Adrenal gland (tissue), 9 donors: ENCODE measurements at regions not wholly inside any gene's neighbourhood (a gene's known extent, or its start where the extent isn't known, plus 50 kb on each side); places are given as distances from the start of the nearest gene placed in this dataset.

ENCODE experiments used
- DNase-seq, 7 donors: peaks; one replicate each; pipeline ENCODE4 v3.0.0-alpha.2; 2019 to 2020
- H3K27ac ChIP-seq, 5 donors: fragments of 200-600 bp; sonication (generic) in 4 of 5; 1 replicate in 3 of 5; 2 replicates in 2 of 5; pipeline versions ENCODE4 v1.5.1 to v1.8.0; 2016 to 2020; ENCODE audit warnings: mild to moderate bottlenecking in 1 of 5
- H3K27me3 ChIP-seq: fragments of 200-600 bp; 2 replicates; pipeline ENCODE4 v1.8.0; 2021
- H3K36me3 ChIP-seq, 2 donors: fragments of 200-600 bp; replicated peaks in 1 of 2; 1 replicate in 1 of 2; 2 replicates in 1 of 2; pipeline versions ENCODE4 v1.5.1 to v1.8.0; 2018 to 2022
- H3K4me1 ChIP-seq, 2 donors: fragments of 200-600 bp; replicated peaks in 1 of 2; 1 replicate in 1 of 2; 2 replicates in 1 of 2; pipeline versions ENCODE4 v1.5.1 to v1.8.0; 2018 to 2021
- H3K4me3 ChIP-seq, 4 donors: fragments of 200-600 bp; sonication (generic) in 3 of 4; one replicate each; pipeline ENCODE4 v1.5.1; 2016 to 2018
- H3K9me3 ChIP-seq, 3 donors: fragments of 200-600 bp; sonication (generic) in 1 of 3; replicated peaks in 1 of 3; 1 replicate in 2 of 3; 2 replicates in 1 of 3; pipeline versions ENCODE4 v1.5.1 to v1.8.0; 2016 to 2021
- POLR2A ChIP-seq, 2 donors: fragments of 450-650 bp; IDR thresholded peaks; one replicate each; pipeline ENCODE4 v1.6.1; 2017; ENCODE audit warnings: antibody characterized with exemption in 2 of 2, mild to moderate bottlenecking in 2 of 2, moderate library complexity in 1 of 2
- WGBS, 4 donors: extraction: QIAGEN DNeasy Blood & Tissue Kit in 2 of 4; methylation state at CpG; one replicate each; pipeline versions ENCODE4 v1.1.5 to v1.1.7; 2013 to 2017; 5-methylcytosine and 5-hydroxymethylcytosine counted together
- intact Hi-C, 2 donors: fragments of 100-400 bp; cut with DNase I; formaldehyde crosslinking; loops; one replicate each; pipeline versions ENCODE4 v1.14.1 to v1.15.0; 2022 to 2023
- TF ChIP-seq, protein P1 (sequence below), 6 experiments: fragments of 450-650 bp in 4 of 6; fragments of 200-600 bp in 2 of 6; sonication (generic) in 1 of 6; IDR thresholded peaks; 1 replicate in 5 of 6; 2 replicates in 1 of 6; pipeline versions ENCODE4 v1.5.1 to v1.8.0; 2016 to 2021; ENCODE audit warnings: antibody characterized with exemption in 6 of 6, mild to moderate bottlenecking in 2 of 6, moderate library complexity in 1 of 6
- donor health status: healthy with polysubstance abuse.
- donor health status: Bipolar disorder and iron deficiency.
- donor health status: DM: yes; HTN: yes; CAD: no.
- donor health status: DM: no; HTN: no; CAD: no.
- donor health status: DM: no; HTN: no; CAD: no.

- Histone ChIP-seq H3K4me1 (no peaks in the 10 kb centered on the region), H3K9me3 (no peaks in the 10 kb centered on the region), H3K4me3 (no peak overlapping the region), H3K27me3 (no peaks in the 10 kb centered on the region), H3K36me3 (no peaks in the 10 kb centered on the region), H3K27ac (no peak overlapping the region)
- DNase-seq, result no peak
- no peak for TF ChIP-seq POLR2A (IDR thresholded peaks at IDR 0.05)
- TF ChIP-seq, protein P1, sequence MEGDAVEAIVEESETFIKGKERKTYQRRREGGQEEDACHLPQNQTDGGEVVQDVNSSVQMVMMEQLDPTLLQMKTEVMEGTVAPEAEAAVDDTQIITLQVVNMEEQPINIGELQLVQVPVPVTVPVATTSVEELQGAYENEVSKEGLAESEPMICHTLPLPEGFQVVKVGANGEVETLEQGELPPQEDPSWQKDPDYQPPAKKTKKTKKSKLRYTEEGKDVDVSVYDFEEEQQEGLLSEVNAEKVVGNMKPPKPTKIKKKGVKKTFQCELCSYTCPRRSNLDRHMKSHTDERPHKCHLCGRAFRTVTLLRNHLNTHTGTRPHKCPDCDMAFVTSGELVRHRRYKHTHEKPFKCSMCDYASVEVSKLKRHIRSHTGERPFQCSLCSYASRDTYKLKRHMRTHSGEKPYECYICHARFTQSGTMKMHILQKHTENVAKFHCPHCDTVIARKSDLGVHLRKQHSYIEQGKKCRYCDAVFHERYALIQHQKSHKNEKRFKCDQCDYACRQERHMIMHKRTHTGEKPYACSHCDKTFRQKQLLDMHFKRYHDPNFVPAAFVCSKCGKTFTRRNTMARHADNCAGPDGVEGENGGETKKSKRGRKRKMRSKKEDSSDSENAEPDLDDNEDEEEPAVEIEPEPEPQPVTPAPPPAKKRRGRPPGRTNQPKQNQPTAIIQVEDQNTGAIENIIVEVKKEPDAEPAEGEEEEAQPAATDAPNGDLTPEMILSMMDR (IDR thresholded peaks at IDR 0.05), result no peak
- intact Hi-C loops, result loop anchor here in 1 of 2 donors (2.0 kb wide), 1 partner anchor 14 kb away; no protein-coding TSS in a partner anchor
- WGBS, 4 donors, result 78 to 84% (median 81%) methylated on average over 17 of the region's 17 CpGs
Measured at GRCh38 chr9:129524582-129525270, 96.2 kb downstream of the C9orf50 start.

DNA sequence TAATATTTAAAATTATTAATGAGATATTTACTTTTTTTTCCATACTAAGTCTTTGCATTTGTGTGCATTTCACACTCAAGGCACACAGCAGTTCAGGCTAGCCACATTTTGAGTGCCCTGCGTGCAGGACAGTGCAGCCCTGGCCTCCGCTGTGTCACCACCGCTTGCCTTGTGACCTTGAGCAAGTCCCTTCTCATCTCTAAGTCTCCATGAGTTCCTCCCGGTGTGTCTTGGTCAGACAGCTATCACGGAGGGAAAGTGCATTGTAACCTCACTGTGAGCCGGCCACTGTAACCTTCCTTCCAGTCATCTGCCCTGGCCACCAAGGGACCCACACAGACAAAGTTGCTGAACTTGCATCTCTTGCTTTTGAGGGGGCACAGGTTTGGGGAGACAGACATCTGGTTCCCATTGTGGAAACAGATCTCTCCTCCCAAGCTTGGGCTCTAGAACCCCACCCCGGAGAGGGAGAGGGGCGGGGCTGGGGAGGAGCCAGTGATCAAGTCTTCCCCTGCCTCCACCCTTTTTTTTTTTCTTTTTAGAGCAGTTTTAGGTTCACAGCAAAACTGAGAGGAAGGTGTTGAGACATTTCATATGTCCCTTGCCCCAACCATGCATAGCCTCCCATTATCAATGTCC, 96.8 kb downstream of the C9orf50 start:
- intact Hi-C loops, result loop anchor here in 1 of 2 donors (2.0 kb wide), 1 partner anchor 15 kb away; no protein-coding TSS in a partner anchor
- TF ChIP-seq POLR2A (IDR thresholded peaks at IDR 0.05), result no peak
- H3K27ac ChIP-seq, result no peak overlapping the region
- H3K36me3 ChIP-seq, result no peaks in the 10 kb centered on the region
- no peaks in the 10 kb centered on the region for H3K27me3 ChIP-seq
- WGBS, 4 donors, result 54 to 65% (median 57%) methylated on average over 8 of the region's 8 CpGs
- no peaks in the 10 kb centered on the region for H3K9me3 ChIP-seq
- no peak for DNase-seq
- no peak overlapping the region for H3K4me3 ChIP-seq
- H3K4me1 ChIP-seq, result no peaks in the 10 kb centered on the region

DNA sequence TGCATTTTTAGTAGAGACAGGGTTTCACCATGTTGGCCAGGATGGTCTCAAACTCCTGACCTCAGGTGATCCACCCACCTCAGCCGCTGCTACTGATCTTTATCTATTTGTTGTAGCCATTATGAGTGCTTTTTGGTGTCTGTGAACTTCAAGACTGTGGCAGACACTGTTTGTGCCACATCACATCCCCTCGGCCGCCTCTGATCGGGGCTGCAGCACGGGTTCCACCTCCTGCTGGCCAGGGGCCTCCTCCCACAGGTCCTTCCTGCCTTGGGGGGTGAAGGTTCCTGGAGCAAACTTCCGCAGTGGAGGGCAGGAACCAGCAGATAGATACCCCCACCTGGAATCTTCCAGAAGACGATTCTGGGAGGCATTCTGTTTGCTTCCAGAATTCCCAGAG, 98.5 kb downstream of the C9orf50 start:
- Histone ChIP-seq H3K27ac (no peak overlapping the region), H3K27me3 (no peaks in the 10 kb centered on the region), H3K4me3 (no peak overlapping the region), H3K9me3 (no peaks in the 10 kb centered on the region), H3K36me3 (no peaks in the 10 kb centered on the region), H3K4me1 (no peaks in the 10 kb centered on the region)
- TF ChIP-seq, protein P1 (IDR thresholded peaks at IDR 0.05), result no peak
- TF ChIP-seq POLR2A (IDR thresholded peaks at IDR 0.05), result no peak
- DNase-seq, result no peak
- intact Hi-C loops, result no loop called here
- 79 to 90% (median 84%) methylated on average over 7 of the region's 7 CpGs for WGBS, 4 donors

DNA sequence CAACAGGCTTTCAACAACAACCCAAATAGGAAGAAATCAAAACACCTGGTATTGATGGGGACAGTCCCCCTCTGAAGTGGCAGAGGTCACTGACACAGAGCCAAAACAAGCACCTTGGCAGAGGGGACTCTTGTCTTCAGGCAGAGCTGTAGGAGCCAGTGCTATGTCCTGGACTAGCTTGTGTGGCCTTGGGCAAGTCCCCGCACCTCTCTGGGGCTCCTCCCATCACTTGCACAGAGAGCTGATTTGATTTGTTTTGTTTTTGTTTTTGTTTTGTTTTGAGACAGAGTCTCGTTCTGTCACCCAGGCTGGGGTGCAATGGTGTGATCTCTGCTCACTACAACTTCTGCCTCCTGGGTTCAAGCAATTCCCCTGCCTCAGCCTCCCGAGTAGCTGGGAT, 100.8 kb downstream of the C9orf50 start:
- 49 to 69% (median 63%) methylated on average over 3 of the region's 3 CpGs for WGBS, 4 donors
- H3K9me3 ChIP-seq, result no peaks in the 10 kb centered on the region
- no peak for DNase-seq
- TF ChIP-seq, protein P1 (IDR thresholded peaks at IDR 0.05), result no peak
- TF ChIP-seq POLR2A (IDR thresholded peaks at IDR 0.05), result no peak
- H3K4me3 ChIP-seq, result no peak overlapping the region
- no peaks in the 10 kb centered on the region for H3K27me3 ChIP-seq
- H3K36me3 ChIP-seq, result no peaks in the 10 kb centered on the region
- no peaks in the 10 kb centered on the region for H3K4me1 ChIP-seq
- no peak overlapping the region for H3K27ac ChIP-seq
- intact Hi-C loops, result no loop called here
